ENCODE measurements at regions not wholly inside any gene's neighbourhood (a gene's known extent, or its start where the extent isn't known, plus 50 kb on each side); places are given as distances from the start of the nearest gene placed in this dataset.

- TF ChIP-seq CTCF (IDR thresholded peaks at IDR 0.05 in 2 of 3, conservative IDR thresholded peaks at IDR 0.05 in 1 of 3; ENCODE audit: insufficient read depth in 2 of 3, low read depth in 1 of 3, low read length in 3 of 3) (no peak), RFX5 (IDR thresholded peaks at IDR 0.05; ENCODE audit: low read depth, low read length) (no peak), SMAD3 (CRISPR knock-in tag; conservative IDR thresholded peaks at IDR 0.05) (no peak), KAT7 (CRISPR knock-in tag; IDR thresholded peaks at IDR 0.05; ENCODE audit: borderline replicate concordance) (no peak), FOS (IDR thresholded peaks at IDR 0.05; ENCODE audit: extremely low read depth, insufficient read length) (no peak), DPF2 (IDR thresholded peaks at IDR 0.05) (no peak), FOSL1 (tag; conservative IDR thresholded peaks at IDR 0.05) (no peak), HMG20B (CRISPR knock-in tag; IDR thresholded peaks at IDR 0.05) (no peak)
These were observed 167.2 kb upstream of the MANEA start for GRCh38 chr6:95410168-95410567.
